Astrocyte of the spinal cord (primary cell): ENCODE measurements at regions not wholly inside any gene's neighbourhood (a gene's known extent, or its start where the extent isn't known, plus 50 kb on each side); places are given as distances from the start of the nearest gene placed in this dataset.
"Not testable (repeated sequence)": the region's sequence is repeated elsewhere in the genome, so short reads cannot be mapped to it uniquely, and the experiment has no call there.

Experiments used
- DNase-seq: peaks from one replicate; pipeline ENCODE4 v3.0.0; 2011; ENCODE audit warnings: low read depth, low spot score
- H3K4me3 ChIP-seq: 2 replicates; pipeline ENCODE4 v1.5.1; 2011; ENCODE audit warnings: low read depth, mild to moderate bottlenecking, low read length, moderate library complexity
- in situ Hi-C: cut with HindIII; loops from 2 replicates; pipeline ENCODE4 v1.10.0; 2017; ENCODE audit warnings: low sequenced_read_pairs
- TF ChIP-seq, protein P1 (sequence below): IDR thresholded peaks from 2 replicates; pipeline ENCODE4 v1.5.1; 2012; ENCODE audit warnings: low read depth, mild to moderate bottlenecking, low read length, inconsistent platforms

DNA sequence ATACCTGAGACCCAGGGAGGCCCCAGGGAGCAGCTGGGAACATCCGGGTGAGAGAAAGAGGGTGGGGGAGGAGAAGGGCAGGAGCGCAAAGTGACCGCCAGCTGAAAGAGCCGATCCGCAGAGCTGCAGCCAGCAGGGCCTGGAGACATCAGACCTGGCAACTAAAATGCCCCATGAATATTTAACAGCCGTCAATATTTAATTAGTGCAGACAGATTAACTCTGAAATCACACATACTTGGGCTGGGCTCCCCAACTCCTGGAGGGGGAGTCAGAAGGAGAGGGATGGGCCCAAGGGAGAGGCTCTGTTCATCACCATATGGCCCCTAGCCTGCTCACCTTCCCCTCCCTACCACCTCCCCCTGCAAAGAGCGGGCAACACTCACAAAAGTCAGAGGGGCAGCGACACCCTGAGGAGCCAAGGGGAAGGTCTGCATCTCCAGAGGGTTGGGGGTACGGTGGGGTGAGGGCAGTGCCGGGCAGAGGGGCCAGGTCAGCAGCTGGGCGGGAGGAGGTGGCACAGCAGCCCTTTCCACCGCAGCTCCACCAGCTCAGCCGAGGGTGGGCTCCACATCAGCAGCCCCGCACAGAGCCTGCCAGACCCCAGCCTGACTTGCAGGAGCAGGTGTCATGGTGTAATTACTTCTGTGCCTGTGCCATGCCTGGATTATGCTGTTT, 61.9 kb upstream of the CCL1 start:
- in situ Hi-C loops = no loop called here
- TF ChIP-seq, protein P1, sequence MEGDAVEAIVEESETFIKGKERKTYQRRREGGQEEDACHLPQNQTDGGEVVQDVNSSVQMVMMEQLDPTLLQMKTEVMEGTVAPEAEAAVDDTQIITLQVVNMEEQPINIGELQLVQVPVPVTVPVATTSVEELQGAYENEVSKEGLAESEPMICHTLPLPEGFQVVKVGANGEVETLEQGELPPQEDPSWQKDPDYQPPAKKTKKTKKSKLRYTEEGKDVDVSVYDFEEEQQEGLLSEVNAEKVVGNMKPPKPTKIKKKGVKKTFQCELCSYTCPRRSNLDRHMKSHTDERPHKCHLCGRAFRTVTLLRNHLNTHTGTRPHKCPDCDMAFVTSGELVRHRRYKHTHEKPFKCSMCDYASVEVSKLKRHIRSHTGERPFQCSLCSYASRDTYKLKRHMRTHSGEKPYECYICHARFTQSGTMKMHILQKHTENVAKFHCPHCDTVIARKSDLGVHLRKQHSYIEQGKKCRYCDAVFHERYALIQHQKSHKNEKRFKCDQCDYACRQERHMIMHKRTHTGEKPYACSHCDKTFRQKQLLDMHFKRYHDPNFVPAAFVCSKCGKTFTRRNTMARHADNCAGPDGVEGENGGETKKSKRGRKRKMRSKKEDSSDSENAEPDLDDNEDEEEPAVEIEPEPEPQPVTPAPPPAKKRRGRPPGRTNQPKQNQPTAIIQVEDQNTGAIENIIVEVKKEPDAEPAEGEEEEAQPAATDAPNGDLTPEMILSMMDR = no peak
- DNase-seq = no peak
- H3K4me3 ChIP-seq = no peak overlapping the region

DNA sequence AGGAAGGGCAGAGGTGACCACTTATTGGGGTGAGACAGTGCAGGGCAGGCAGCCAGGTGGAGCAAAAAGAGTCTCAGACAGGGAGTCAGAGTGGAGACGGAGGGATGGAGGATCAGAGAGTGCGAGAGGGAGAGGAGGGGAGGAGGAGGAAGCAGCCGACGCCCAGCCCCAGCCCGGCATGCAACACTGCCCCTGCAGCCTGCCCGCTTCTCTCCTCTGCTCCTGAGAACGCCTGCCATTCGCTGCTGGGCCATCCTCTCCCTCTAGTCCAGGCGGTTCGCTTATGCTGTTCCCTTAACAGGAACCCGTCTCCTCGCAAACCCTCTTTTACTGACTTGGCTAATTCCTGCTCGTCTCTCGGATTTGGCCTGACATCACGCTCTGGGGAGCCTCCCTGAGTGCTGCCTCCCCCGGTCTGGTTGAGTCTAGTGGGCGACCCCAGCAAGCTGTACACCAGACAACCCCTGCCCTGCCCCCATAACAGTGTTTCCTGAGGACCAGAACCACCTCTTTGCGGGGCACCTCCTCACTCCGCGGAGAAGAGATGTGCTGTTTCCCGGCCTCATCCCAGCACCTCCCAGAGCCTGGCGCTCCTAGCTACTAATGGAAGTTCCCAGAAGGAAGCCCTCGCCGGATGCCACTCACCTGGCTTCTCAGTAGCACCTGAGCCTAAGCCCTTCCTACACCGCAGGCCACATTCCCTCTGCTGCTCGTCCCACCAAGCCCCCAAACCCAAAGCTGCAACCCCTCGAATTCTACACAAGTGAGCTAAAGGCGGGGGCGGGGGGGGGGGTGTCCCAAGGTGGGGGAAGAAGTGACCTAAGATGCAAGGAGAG, 61.2 kb upstream of the CCL1 start:
- H3K4me3 ChIP-seq = no peak overlapping the region
- in situ Hi-C loops = no loop called here
- DNase-seq = no peak
- TF ChIP-seq, protein P1 = no peak

DNA sequence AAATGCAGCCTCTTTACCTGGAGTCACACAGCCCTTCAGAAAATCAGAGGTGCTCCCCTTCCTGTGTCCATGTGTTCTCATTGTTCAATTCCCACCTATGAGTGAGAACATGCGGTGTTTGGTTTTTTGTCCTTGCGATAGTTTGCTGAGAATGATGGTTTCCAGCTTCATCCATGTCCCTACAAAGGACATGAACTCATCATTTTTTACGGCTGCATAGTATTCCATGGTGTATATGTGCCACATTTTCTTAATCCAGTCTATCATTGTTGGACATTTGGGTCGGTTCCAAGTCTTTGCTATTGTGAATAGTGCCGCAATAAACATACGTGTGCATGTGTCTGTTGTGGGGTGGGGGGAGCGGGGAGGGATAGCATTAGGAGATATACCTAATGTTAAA, 60.3 kb upstream of the CCL1 start:
- DNase-seq, H3K4me3 ChIP-seq, in situ Hi-C loops: not testable (repeated sequence)

DNA sequence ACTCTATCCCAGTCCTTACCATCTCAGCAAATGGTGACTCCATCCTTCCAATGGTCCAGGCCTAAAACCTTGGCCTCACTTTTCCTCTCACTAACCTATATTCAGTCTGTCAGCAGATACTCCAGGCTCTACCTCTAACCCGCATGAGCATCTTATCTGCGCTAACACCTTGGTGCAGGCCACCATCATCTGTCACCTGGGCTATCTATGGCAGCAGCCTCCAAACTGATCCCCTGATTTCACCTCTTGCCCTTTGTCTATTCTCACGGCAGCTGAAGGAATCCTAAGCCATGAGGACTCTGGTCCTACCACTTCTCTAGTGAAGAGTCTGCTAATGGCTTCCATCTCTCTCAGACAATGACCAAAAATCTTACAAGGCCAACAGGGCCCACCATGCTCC, 57.9 kb upstream of the CCL1 start:
- in situ Hi-C loops = no loop called here
- no peak for DNase-seq
- no peak overlapping the region for H3K4me3 ChIP-seq
- TF ChIP-seq, protein P1 = no peak

DNA sequence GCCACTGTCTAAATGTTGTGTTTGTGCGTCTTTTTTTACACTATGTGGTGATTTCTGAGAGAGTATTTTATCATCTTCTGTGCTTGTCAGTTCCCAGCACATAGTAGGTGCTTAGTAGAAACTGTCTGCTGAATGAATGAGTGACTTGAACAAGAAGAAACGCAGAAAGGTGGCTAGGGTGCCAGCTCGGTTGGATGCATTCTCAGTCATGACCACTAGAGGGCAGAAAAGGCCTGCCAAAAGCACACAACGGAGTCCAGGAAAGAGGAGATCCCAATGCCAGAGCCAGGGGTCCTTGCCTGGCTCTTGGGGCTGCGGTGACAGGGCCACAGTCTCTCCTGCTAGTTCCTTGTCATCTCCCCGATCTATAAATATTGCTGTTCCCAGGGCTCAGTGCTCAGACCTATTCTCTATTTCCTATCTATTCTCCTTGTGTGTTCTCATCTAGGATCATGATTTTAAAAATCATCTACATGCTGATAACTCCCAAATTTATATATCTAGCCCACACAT, 57.3 kb upstream of the CCL1 start:
- DNase-seq = peak; percentile 55
- H3K4me3 ChIP-seq = no peak overlapping the region
- in situ Hi-C loops = no loop called here
- TF ChIP-seq, protein P1 = peak; percentile 92

DNA sequence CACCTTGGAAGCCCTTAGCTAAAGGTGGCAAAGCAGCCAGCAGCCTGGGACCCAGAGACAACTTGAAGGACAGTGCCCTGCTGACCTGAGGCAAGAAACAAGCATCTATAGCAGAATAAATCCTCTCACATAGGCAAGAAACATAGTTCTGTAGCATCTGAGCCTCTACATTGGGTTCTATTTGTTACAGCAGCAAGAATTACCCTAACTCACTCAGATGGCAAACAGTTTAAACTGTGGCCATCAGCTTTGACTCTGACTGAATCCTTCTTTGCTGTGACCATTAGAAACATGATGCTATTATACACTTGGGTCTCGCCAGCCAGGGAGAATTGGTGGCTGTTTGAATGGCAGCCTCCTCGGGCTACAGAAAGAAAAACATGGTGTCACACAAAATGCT, 53.1 kb upstream of the CCL1 start:
- no peak overlapping the region for H3K4me3 ChIP-seq
- TF ChIP-seq, protein P1 = no peak
- in situ Hi-C loops = no loop called here
- DNase-seq = no peak

DNA sequence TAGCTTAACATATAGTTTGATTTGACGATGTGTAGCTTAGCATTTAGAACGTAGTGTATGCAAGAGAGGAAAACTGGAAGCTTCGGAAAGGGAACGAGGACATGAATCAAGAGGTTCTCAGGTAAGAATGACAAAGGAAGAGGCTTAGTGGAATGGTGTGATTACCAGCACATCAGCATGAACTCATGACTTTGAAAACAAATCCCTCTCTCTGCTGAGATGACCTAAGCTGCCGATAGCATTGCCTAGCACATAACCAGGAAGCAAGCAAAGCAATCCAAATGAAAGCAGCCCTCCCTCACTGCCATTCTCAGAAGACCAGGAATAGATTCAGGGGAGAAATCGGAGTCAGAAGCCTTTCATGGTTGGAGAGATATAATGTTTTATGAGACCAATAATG, 51.3 kb upstream of the CCL1 start:
- DNase-seq = no peak
- TF ChIP-seq, protein P1 = no peak
- in situ Hi-C loops = no loop called here
- H3K4me3 ChIP-seq = no peak overlapping the region
